Kidney (tissue), 13 donors: ENCODE measurements at regions not wholly inside any gene's neighbourhood (a gene's known extent, or its start where the extent isn't known, plus 50 kb on each side); places are given as distances from the start of the nearest gene placed in this dataset.

Experiments used
- DNase-seq, 5 donors: peaks; one replicate each; pipeline ENCODE4 v3.0.0-alpha.2; 2013 to 2020
- FAIRE-seq: peaks from 2 replicates; lab custom pipeline; 2012; peaks lifted over from hg19 to GRCh38; lab: Jason Lieb, UNC
- H3K27ac ChIP-seq, 2 donors: one replicate each; pipeline ENCODE4 v1.7.0; 2013; ENCODE audit warnings: low read depth in 2 of 2, low read length in 2 of 2, inconsistent platforms in 1 of 2
- H3K27me3 ChIP-seq: one replicate; pipeline ENCODE4 v1.7.1; 2013; ENCODE audit warnings: low read length, inconsistent platforms; ENCODE audit not compliant: control insufficient read depth, insufficient read depth
- H3K36me3 ChIP-seq, 3 donors: one replicate each; pipeline versions ENCODE4 v1.7.0 to v1.7.1; 2013; ENCODE audit warnings: low read length in 3 of 3, control low read depth in 1 of 3, inconsistent platforms in 1 of 3; ENCODE audit not compliant: insufficient read depth in 3 of 3, control insufficient read depth in 2 of 3
- H3K4me1 ChIP-seq, 3 donors: one replicate each; pipeline versions ENCODE4 v1.7.0 to v1.7.1; 2013; ENCODE audit warnings: low read length in 3 of 3, inconsistent platforms in 1 of 3, low read depth in 1 of 3; ENCODE audit not compliant: control insufficient read depth in 2 of 3, insufficient read depth in 2 of 3
- H3K4me3 ChIP-seq, 3 donors: one replicate each; pipeline versions ENCODE4 v1.7.0 to v1.8.1; 2013; ENCODE audit warnings: low read length in 3 of 3, control low read depth in 1 of 3, inconsistent platforms in 1 of 3
- H3K9ac ChIP-seq, 3 donors: one replicate each; pipeline versions ENCODE4 v1.7.0 to v1.7.1; 2013; ENCODE audit warnings: low read length in 3 of 3, control low read depth in 1 of 3, inconsistent platforms in 1 of 3
- H3K9me3 ChIP-seq, 3 donors: one replicate each; pipeline versions ENCODE4 v1.7.0 to v1.7.1; 2013; ENCODE audit warnings: low read length in 3 of 3, control low read depth in 1 of 3, inconsistent platforms in 1 of 3; ENCODE audit not compliant: control insufficient read depth in 2 of 3, insufficient read depth in 1 of 3
- intact Hi-C: fragments of 100-400 bp; cut with DNase I; formaldehyde crosslinking; loops from one replicate; pipeline ENCODE4 v1.11.1; 2022
- TF ChIP-seq, protein P1 (sequence below): IDR thresholded peaks from 3 replicates; pipeline ENCODE4 v1.5.1; 2012; ENCODE audit warnings: mild to moderate bottlenecking, moderate library complexity, borderline replicate concordance; ENCODE audit not compliant: insufficient read depth; ENCODE audit errors: extremely low read depth
- donor health status: control.
- donor health status: control.
- donor health status: control.
- donor health status: control.
- donor health status: control.
- donor health status: DM: yes; HTN: yes; CAD: no.
- donor health status: Normal renal cell carcinoma (clear cell type).

DNA sequence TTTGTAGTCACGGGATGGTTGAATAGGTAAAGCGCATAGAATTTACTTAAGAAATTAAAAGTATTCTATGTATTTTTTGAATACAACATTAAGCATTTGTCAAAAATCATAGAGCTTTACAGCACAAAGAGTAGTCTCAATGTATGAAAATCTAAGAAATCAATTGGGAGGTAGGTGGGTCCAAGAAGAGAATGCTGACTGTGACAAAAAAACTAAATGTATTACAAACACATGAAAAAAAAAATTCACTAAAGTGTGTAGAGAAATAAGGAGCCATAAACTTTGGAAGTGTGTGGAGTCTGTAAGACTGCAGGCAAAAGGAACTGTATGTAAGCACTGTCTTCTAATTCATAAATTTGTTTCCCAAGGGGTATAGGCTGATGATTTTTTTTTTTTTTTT is 558.3 kb downstream of the JRKL start:
- Histone ChIP-seq H3K9me3 (no peaks in the 10 kb centered on the region), H3K27ac (no peak overlapping the region), H3K4me1 (no peaks in the 10 kb centered on the region), H3K9ac (no peak overlapping the region), H3K36me3 (no peaks in the 10 kb centered on the region), H3K27me3 (no peaks in the 10 kb centered on the region), H3K4me3 (no peak overlapping the region)
- no peak for FAIRE-seq
- intact Hi-C loops, result no loop called here
- DNase-seq, result no peak
- TF ChIP-seq, protein P1, sequence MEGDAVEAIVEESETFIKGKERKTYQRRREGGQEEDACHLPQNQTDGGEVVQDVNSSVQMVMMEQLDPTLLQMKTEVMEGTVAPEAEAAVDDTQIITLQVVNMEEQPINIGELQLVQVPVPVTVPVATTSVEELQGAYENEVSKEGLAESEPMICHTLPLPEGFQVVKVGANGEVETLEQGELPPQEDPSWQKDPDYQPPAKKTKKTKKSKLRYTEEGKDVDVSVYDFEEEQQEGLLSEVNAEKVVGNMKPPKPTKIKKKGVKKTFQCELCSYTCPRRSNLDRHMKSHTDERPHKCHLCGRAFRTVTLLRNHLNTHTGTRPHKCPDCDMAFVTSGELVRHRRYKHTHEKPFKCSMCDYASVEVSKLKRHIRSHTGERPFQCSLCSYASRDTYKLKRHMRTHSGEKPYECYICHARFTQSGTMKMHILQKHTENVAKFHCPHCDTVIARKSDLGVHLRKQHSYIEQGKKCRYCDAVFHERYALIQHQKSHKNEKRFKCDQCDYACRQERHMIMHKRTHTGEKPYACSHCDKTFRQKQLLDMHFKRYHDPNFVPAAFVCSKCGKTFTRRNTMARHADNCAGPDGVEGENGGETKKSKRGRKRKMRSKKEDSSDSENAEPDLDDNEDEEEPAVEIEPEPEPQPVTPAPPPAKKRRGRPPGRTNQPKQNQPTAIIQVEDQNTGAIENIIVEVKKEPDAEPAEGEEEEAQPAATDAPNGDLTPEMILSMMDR, result no peak

DNA sequence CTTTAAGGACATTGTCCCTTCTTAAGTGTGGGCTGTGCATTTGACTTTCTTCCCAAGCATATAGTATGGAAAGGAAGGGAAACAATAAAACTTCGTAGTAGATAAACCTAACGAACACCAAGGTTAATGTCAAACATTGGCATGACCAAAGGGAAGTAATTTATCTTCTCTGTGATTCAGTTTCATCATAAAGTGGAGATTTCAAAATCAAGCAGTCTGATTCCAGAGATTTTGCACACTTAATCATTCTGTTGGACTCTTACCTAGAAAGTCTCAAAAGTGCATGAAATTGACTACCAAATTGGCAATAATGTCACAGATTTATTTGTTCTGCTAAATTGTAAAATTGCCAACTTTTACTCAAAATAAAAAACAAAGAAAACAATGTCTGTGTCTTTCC is 559.7 kb downstream of the JRKL start:
- H3K4me1 ChIP-seq, result no peaks in the 10 kb centered on the region
- FAIRE-seq (no peak), DNase-seq (peak in 1 of 5 donors; percentile 20)
- H3K4me3 ChIP-seq, result no peak overlapping the region
- H3K9me3 ChIP-seq, result no peaks in the 10 kb centered on the region
- no peak overlapping the region for H3K9ac ChIP-seq
- H3K36me3 ChIP-seq, result no peaks in the 10 kb centered on the region
- intact Hi-C loops, result no loop called here
- H3K27ac ChIP-seq, result no peak overlapping the region
- H3K27me3 ChIP-seq, result no peaks in the 10 kb centered on the region
- TF ChIP-seq, protein P1, result no peak

DNA sequence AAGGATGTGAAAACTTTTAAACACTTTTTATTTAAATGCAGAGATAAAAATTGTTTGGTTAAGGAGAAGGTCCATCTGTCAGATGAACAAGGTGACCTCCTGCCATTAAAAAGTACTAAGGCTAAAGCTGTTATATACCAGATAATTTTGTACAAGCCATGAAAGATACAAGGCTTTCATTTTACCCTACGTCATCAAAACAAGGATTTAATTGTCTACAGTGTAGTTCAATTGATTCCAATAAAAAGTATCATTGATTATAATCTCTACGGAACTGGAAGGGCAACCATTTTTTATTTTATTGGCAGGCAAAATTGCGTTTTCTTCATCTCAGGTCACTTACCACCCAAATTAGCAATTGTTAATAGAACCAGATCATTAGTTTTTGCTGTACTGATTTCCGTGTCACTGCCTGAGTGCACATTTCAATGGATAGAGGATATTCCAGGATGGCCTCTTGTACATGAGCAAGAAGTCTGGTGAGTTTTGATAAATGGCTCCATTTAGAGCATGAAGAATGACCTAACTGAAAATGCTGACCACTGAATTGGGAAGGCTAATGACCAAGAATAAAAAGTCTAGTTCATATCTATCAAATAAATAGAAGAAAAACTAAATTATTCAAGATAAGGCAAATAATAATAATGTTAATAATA is 564.9 kb downstream of the JRKL start:
- H3K4me3 ChIP-seq, result no peak overlapping the region
- DNase-seq (no peak), FAIRE-seq (no peak)
- H3K9ac ChIP-seq, result no peak overlapping the region
- no peaks in the 10 kb centered on the region for H3K4me1 ChIP-seq
- TF ChIP-seq, protein P1, result no peak
- intact Hi-C loops, result no loop called here
- H3K36me3 ChIP-seq, result no peaks in the 10 kb centered on the region
- no peaks in the 10 kb centered on the region for H3K9me3 ChIP-seq
- no peak overlapping the region for H3K27ac ChIP-seq
- no peaks in the 10 kb centered on the region for H3K27me3 ChIP-seq

DNA sequence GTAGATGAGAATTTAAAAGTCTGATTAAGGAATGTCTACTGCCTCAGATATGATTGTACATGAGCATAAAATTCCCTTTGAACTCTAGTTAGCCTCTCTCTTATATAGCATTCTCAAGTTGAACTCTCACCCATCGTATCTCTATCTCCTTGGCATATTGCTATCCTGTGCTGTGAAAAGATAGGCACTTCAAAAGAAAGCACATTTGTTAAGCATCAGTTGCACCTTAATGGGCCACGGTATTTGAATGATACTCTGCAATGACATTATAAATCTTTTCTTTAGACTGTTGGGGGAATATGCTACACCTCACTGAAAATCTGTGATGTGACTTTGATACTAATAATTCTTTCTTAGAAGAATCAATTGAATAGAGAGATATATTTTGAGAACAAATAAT is 570.7 kb downstream of the JRKL start:
- no peak overlapping the region for H3K27ac ChIP-seq
- intact Hi-C loops, result no loop called here
- no peak overlapping the region for H3K9ac ChIP-seq
- TF ChIP-seq, protein P1, result no peak
- FAIRE-seq (no peak), DNase-seq (peak in 2 of 5 donors; percentile 50 to 52)
- no peak overlapping the region for H3K4me3 ChIP-seq
- no peaks in the 10 kb centered on the region for H3K9me3 ChIP-seq
- H3K27me3 ChIP-seq, result no peaks in the 10 kb centered on the region
- no peaks in the 10 kb centered on the region for H3K36me3 ChIP-seq
- no peaks in the 10 kb centered on the region for H3K4me1 ChIP-seq
